HEK293 (cell line): ENCODE measurements at regions not wholly inside any gene's neighbourhood (a gene's known extent, or its start where the extent isn't known, plus 50 kb on each side); places are given as distances from the start of the nearest gene placed in this dataset.

ENCODE experiments used
- CTCF ChIA-PET: fragments of 350-600 bp; formaldehyde crosslinking; extraction: SDS; loops from one replicate; lab custom pipeline; 2021; ENCODE audit warnings: antibody characterized with exemption; lab: Yijun Ruan, JAX
- POLR2A ChIA-PET: fragments of 300-600 bp; formaldehyde crosslinking; extraction: SDS; loops from one replicate; lab custom pipeline; 2020; ENCODE audit warnings: antibody characterized with exemption, inconsistent platforms; lab: Yijun Ruan, JAX
- H3K27ac ChIP-seq: fragments of 200-500 bp; sonication (Bioruptor generic); 2 replicates; pipeline ENCODE4 v1.5.1; 2014; ENCODE audit warnings: low read depth, low read length, control low read depth, inconsistent platforms; ENCODE audit errors: extremely low read depth
- H3K36me3 ChIP-seq, 2 experiments: fragments of 200-500 bp in 1 of 2; sonication (Bioruptor generic) in 1 of 2; 1 replicate in 1 of 2; 2 replicates in 1 of 2; pipeline ENCODE4 v1.5.1; 2014 to 2017; ENCODE audit warnings: inconsistent platforms in 2 of 2, low read length in 2 of 2; ENCODE audit not compliant: control insufficient read depth in 2 of 2, insufficient read depth in 1 of 2
- H3K4me1 ChIP-seq: fragments of 200-500 bp; sonication (Bioruptor generic); 2 replicates; pipeline ENCODE4 v1.5.1; 2014; ENCODE audit warnings: mild to moderate bottlenecking, low read length, inconsistent platforms; ENCODE audit not compliant: control insufficient read depth, insufficient read depth
- H3K4me3 ChIP-seq: 2 replicates; pipeline ENCODE4 v1.5.1; 2011; ENCODE audit warnings: low read depth, mild to moderate bottlenecking, control low read depth, low read length, moderate library complexity
- H3K9me3 ChIP-seq: fragments of 200-500 bp; sonication (Bioruptor generic); 2 replicates; pipeline ENCODE4 v1.5.1; 2014; ENCODE audit warnings: low read depth, low read length, inconsistent platforms; ENCODE audit not compliant: control insufficient read depth, insufficient read depth
- GLI2 ChIP-seq: fragments of 450-650 bp; formaldehyde crosslinking; IDR thresholded peaks from 2 replicates; pipeline ENCODE4; 2017; ENCODE audit warnings: missing biosample characterization, missing genetic modification characterization, low read depth, borderline replicate concordance
- INSM2 ChIP-seq: fragments of 450-650 bp; formaldehyde crosslinking; IDR thresholded peaks from 2 replicates; pipeline ENCODE4 v1.5.1; 2016; ENCODE audit warnings: missing biosample characterization, missing genetic modification characterization
- REST ChIP-seq: fragments of 450-650 bp; formaldehyde crosslinking; IDR thresholded peaks from 2 replicates; pipeline ENCODE4 v1.5.1; 2016; ENCODE audit warnings: missing biosample characterization, missing genetic modification characterization
- SCRT2 ChIP-seq: fragments of 450-650 bp; formaldehyde crosslinking; IDR thresholded peaks from 2 replicates; pipeline ENCODE4 v1.5.1; 2016; ENCODE audit warnings: missing biosample characterization, missing genetic modification characterization
- SP2 ChIP-seq: fragments of 450-650 bp; formaldehyde crosslinking; IDR thresholded peaks from 2 replicates; pipeline ENCODE4 v1.5.1; 2016; ENCODE audit warnings: missing biosample characterization, missing genetic modification characterization
- ZBTB44 ChIP-seq: fragments of 450-650 bp; IDR thresholded peaks from 2 replicates; pipeline ENCODE4 v1.5.1; 2018; ENCODE audit warnings: missing biosample characterization, mild to moderate bottlenecking, missing genetic modification characterization
- ZBTB48 ChIP-seq: fragments of 450-650 bp; formaldehyde crosslinking; IDR thresholded peaks from 2 replicates; pipeline ENCODE4 v1.5.1; 2016; ENCODE audit warnings: missing biosample characterization, missing genetic modification characterization
- ZFP3 ChIP-seq: fragments of 450-650 bp; formaldehyde crosslinking; IDR thresholded peaks from 2 replicates; pipeline ENCODE4 v1.5.1; 2016; ENCODE audit warnings: low read depth, missing biosample characterization, missing genetic modification characterization
- ZNF146 ChIP-seq: fragments of 450-650 bp; formaldehyde crosslinking; IDR thresholded peaks from 2 replicates; pipeline ENCODE4 v1.5.1; 2016; ENCODE audit warnings: missing biosample characterization, missing genetic modification characterization
- ZNF148 ChIP-seq: fragments of 450-650 bp; formaldehyde crosslinking; IDR thresholded peaks from 2 replicates; pipeline ENCODE4 v1.5.0; 2017; ENCODE audit warnings: missing biosample characterization, missing genetic modification characterization, borderline replicate concordance
- ZNF274 ChIP-seq, 2 experiments: fragments of 200-500 bp in 1 of 2; fragments of 450-650 bp in 1 of 2; sonication (Bioruptor generic) in 1 of 2; formaldehyde crosslinking in 1 of 2; IDR thresholded peaks; 2 replicates each; pipeline versions ENCODE4 v1.5.1 to v1.6.1; 2014 to 2016; ENCODE audit warnings: borderline replicate concordance in 1 of 2, inconsistent platforms in 1 of 2, low read length in 1 of 2, missing biosample characterization in 1 of 2, missing genetic modification characterization in 1 of 2
- ZNF341 ChIP-seq: fragments of 450-650 bp; formaldehyde crosslinking; IDR thresholded peaks from 2 replicates; pipeline ENCODE4; 2016; ENCODE audit warnings: low read depth, missing biosample characterization, missing genetic modification characterization
- ZNF366 ChIP-seq: fragments of 450-650 bp; formaldehyde crosslinking; conservative IDR thresholded peaks from 2 replicates; pipeline ENCODE4 v1.5.1; 2016; ENCODE audit warnings: missing biosample characterization, missing genetic modification characterization
- ZNF629 ChIP-seq: fragments of 450-650 bp; formaldehyde crosslinking; IDR thresholded peaks from 2 replicates; pipeline ENCODE4 v1.5.1; 2017; ENCODE audit warnings: missing biosample characterization, missing genetic modification characterization
- ZNF645 ChIP-seq: fragments of 450-650 bp; formaldehyde crosslinking; IDR thresholded peaks from 2 replicates; pipeline ENCODE4; 2016; ENCODE audit warnings: missing biosample characterization, missing genetic modification characterization
- ZNF692 ChIP-seq: fragments of 450-650 bp; formaldehyde crosslinking; IDR thresholded peaks from 2 replicates; pipeline ENCODE4 v1.5.1; 2016; ENCODE audit warnings: missing biosample characterization, missing genetic modification characterization
- ZNF830 ChIP-seq: fragments of 450-650 bp; IDR thresholded peaks from 2 replicates; pipeline ENCODE4 v1.5.0; 2018; ENCODE audit warnings: missing biosample characterization, missing genetic modification characterization, low read depth, mild to moderate bottlenecking, moderate library complexity
- ZSCAN18 ChIP-seq: fragments of 450-650 bp; formaldehyde crosslinking; IDR thresholded peaks from 2 replicates; pipeline ENCODE4 v1.5.1; 2016; ENCODE audit warnings: missing biosample characterization, missing genetic modification characterization

GRCh38 chr12:90836689-90837088 is 118.3 kb downstream of the CCER1 start:
- H3K4me1 ChIP-seq: no peaks in the 10 kb centered on the region; the same call in 1 of the 2 replicates
- no peak for TF ChIP-seq SCRT2
- TF ChIP-seq INSM2: no peak
- no peak for TF ChIP-seq ZNF366 (tag by site-specific recombination)
- no peak for TF ChIP-seq ZNF830 (tag by site-specific recombination)
- no peak for TF ChIP-seq ZNF148 (tag by site-specific recombination)
- no peak for TF ChIP-seq ZBTB44
- TF ChIP-seq ZNF692: no peak
- no peak for TF ChIP-seq ZNF274 (IDR thresholded peaks at IDR 0.05; ENCODE audit: low read length)
- TF ChIP-seq ZNF274 (tag by site-specific recombination; IDR thresholded peaks at IDR 0.05; ENCODE audit: borderline replicate concordance): no peak
- no peak for TF ChIP-seq ZNF341
- no peak for TF ChIP-seq ZBTB48 (tag by site-specific recombination)
- TF ChIP-seq GLI2 (tag by site-specific recombination): no peak
- TF ChIP-seq REST: no peak
- no peak for TF ChIP-seq ZFP3 (tag by site-specific recombination)
- no peak for TF ChIP-seq ZNF645 (tag by site-specific recombination)
- TF ChIP-seq ZNF629 (tag by site-specific recombination): no peak
- TF ChIP-seq SP2: no peak
- TF ChIP-seq ZNF146 (tag by site-specific recombination): no peak
- no peak for TF ChIP-seq ZSCAN18 (tag by site-specific recombination)
- TF ChIP-seq, all 188 proteins: peak for 0
- Histone ChIP-seq H3K27ac (no peak overlapping the region), H3K4me3 (no peak overlapping the region), H3K9me3 (no peaks in the 10 kb centered on the region), H3K36me3 (no peaks in the 10 kb centered on the region)
- POLR2A ChIA-PET: no interaction called here
- CTCF ChIA-PET: no interaction called here
